Stimulated activated CD4-positive, alpha-beta T cell treated with anti-CD3 and anti-CD28 coated beads, TNF-alpha, amount 100 ng/mL, for 48 hours (primary cell): ENCODE measurements at regions not wholly inside any gene's neighbourhood (a gene's known extent, or its start where the extent isn't known, plus 50 kb on each side); places are given as distances from the start of the nearest gene placed in this dataset.
"Not testable (repeated sequence)": the region's sequence is repeated elsewhere in the genome, so short reads cannot be mapped to it uniquely, and the experiment has no call there.

ENCODE experiments used
- DNase-seq, 3 donors: peaks; one replicate each; pipeline ENCODE4 v3.0.0-alpha.2; 2020; ENCODE audit warnings: low read depth in 3 of 3

GRCh38 chr17:74115586-74115985 lies 87.9 kb upstream of the RPL38 start:
- DNase-seq = no peak

GRCh38 chr17:74116087-74116717 lies 87.3 kb upstream of the RPL38 start:
- DNase-seq = no peak

- no peak for DNase-seq
These were observed 86.3 kb upstream of the RPL38 start for GRCh38 chr17:74117087-74117698.

GRCh38 chr17:74117999-74118421 lies 85.5 kb upstream of the RPL38 start:
- DNase-seq = no peak

- no peak for DNase-seq
These were observed 85.0 kb upstream of the RPL38 start for GRCh38 chr17:74118504-74118903.

- no peak for DNase-seq
These were observed 84.4 kb upstream of the RPL38 start for GRCh38 chr17:74119049-74119580.

GRCh38 chr17:74119965-74120364 lies 83.5 kb upstream of the RPL38 start:
- no peak for DNase-seq

GRCh38 chr17:74123350-74123749 lies 80.1 kb upstream of the RPL38 start:
- no peak for DNase-seq

GRCh38 chr17:74123866-74124444 lies 79.5 kb upstream of the RPL38 start:
- no peak for DNase-seq

GRCh38 chr17:74125156-74125555 lies 78.3 kb upstream of the RPL38 start:
- no peak for DNase-seq

- no peak for DNase-seq
These were observed 77.1 kb upstream of the RPL38 start for GRCh38 chr17:74126179-74126900.

- no peak for DNase-seq
These were observed 76.5 kb upstream of the RPL38 start for GRCh38 chr17:74126959-74127358.

- DNase-seq = no peak
These were observed 74.8 kb upstream of the RPL38 start for GRCh38 chr17:74128456-74129211.

- not testable (repeated sequence) for DNase-seq
These were observed 73.7 kb upstream of the RPL38 start for GRCh38 chr17:74129800-74130199.

GRCh38 chr17:74130276-74130675 lies 73.2 kb upstream of the RPL38 start:
- DNase-seq = no peak

GRCh38 chr17:74130841-74131240 lies 72.6 kb upstream of the RPL38 start:
- no peak for DNase-seq

- DNase-seq = no peak
These were observed 71.1 kb upstream of the RPL38 start for GRCh38 chr17:74132354-74132753.

- no peak for DNase-seq
These were observed 69.7 kb upstream of the RPL38 start for GRCh38 chr17:74133740-74134139.

- DNase-seq = not testable (repeated sequence)
These were observed 69.2 kb upstream of the RPL38 start for GRCh38 chr17:74134234-74134633.

GRCh38 chr17:74134991-74135390 lies 68.5 kb upstream of the RPL38 start:
- no peak for DNase-seq

- DNase-seq = no peak
These were observed 67.9 kb upstream of the RPL38 start for GRCh38 chr17:74135391-74136167.
